ENCODE measurements at regions not wholly inside any gene's neighbourhood (a gene's known extent, or its start where the extent isn't known, plus 50 kb on each side); places are given as distances from the start of the nearest gene placed in this dataset.

- peaks cover 6% of the 10 kb centered on the region for H3K9me3 Mint-ChIP-seq
- H3K36me3 Mint-ChIP-seq, result no peaks in the 10 kb centered on the region
- ATAC-seq (no peak), DNase-seq (ENCODE audit: low spot score in 2 of 2) (no peak)
- no peak overlapping the region for H3K4me3 Mint-ChIP-seq
- no peak overlapping the region for H3K27ac Mint-ChIP-seq
- H3K4me1 Mint-ChIP-seq, result no peaks in the 10 kb centered on the region
Measured at GRCh38 chr5:175282611-175283225, 161.3 kb downstream of the DRD1 start.

DNA sequence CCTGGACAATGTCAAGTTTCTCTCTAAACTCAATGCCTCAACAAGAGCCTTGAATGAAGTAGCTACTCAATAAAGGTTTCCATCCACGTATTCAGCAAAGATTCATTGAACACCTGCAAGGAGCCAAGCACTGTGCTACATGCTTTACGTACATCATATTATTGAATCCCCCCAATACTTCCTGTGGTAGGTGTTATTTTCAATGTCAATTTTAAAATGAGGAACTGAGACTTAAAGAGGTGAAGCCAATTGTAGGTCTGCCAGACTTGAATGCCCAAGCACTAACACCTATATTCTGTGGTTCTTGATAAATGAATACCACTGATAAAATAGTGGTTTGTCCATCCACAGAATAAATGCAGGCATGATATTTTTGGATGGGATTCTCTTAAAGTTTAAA is 162.3 kb downstream of the DRD1 start:
- DNase-seq (ENCODE audit: low spot score in 2 of 2), result no peak
- Mint-ChIP-seq H3K9me3 (peaks cover 6% of the 10 kb centered on the region), H3K27ac (no peak overlapping the region), H3K36me3 (no peaks in the 10 kb centered on the region), H3K4me1 (no peaks in the 10 kb centered on the region), H3K4me3 (no peak overlapping the region)
- ATAC-seq, result no peak

DNA sequence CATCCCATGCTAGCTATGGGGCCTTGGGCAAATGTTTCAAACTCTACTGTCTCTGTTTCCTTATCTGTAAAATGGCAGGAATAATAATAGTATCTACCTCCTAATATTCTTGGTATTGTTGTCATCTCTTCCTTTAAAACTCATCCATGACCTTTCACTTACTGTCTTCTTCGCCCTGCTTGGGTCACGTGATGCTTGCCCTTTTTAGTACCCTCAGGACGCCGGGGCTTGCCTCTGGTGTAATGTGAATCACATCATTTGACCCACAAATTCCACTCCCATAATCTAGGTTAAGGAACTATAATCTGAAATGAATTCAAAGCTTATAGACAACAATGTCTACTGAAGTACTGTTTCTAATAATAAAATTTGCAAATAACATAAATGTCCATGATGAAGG is 162.7 kb downstream of the DRD1 start:
- Mint-ChIP-seq H3K4me1 (no peaks in the 10 kb centered on the region), H3K27ac (no peak overlapping the region), H3K36me3 (no peaks in the 10 kb centered on the region), H3K9me3 (peaks cover 6% of the 10 kb centered on the region), H3K4me3 (no peak overlapping the region)
- ATAC-seq, result no peak
- DNase-seq (ENCODE audit: low spot score in 2 of 2), result no peak

- no peak for ATAC-seq
- H3K4me1 Mint-ChIP-seq, result no peaks in the 10 kb centered on the region
- DNase-seq (ENCODE audit: low spot score in 2 of 2), result no peak
- no peaks in the 10 kb centered on the region for H3K36me3 Mint-ChIP-seq
- H3K4me3 Mint-ChIP-seq, result no peak overlapping the region
- H3K9me3 Mint-ChIP-seq, result peaks cover 6% of the 10 kb centered on the region
- no peak overlapping the region for H3K27ac Mint-ChIP-seq
Measured at GRCh38 chr5:175279506-175279905, 164.5 kb downstream of the DRD1 start.

DNA sequence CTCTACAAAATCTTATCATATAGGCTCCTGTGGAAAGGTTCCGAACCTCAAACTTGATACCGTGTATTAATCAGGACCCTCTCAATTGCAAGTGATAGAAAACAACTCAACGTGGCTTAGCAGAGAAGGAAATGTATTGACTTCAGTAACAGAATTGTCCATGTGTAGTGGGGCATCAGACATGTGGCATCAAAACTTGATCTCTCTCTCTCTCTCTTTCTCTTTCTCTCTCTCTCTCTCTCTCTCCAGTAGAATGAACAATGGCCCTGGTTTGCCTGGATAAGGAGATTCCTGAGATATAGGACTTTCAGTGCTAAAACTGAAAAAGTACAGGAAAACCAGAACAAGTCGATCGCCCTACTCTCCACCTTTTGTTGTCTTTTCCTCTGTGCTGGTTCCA is 168.2 kb downstream of the DRD1 start:
- Mint-ChIP-seq H3K27ac (no peak overlapping the region), H3K4me3 (no peak overlapping the region), H3K9me3 (peaks cover 4% of the 10 kb centered on the region), H3K4me1 (no peaks in the 10 kb centered on the region), H3K36me3 (no peaks in the 10 kb centered on the region)
- ATAC-seq, result no peak
- DNase-seq (ENCODE audit: low spot score in 2 of 2), result no peak

DNA sequence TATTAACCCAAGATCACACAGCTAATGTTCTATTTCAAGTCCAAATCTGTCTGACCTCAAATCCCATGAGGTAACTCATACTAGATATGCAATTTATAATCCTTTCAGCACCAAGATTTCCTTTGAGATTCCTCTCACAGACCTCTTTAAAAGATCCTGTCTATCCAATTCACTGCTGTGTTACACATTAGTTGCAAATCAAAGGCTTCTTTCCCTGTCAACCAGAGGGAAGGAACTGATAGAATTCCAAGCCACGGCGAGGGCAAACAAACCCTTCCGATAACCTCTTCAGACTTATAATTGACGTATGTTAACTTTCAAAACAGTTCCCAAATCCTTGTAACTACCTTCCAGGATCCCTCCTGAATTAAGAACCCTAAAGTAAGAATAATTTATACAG is 168.9 kb downstream of the DRD1 start:
- H3K27ac Mint-ChIP-seq, result no peak overlapping the region
- H3K4me3 Mint-ChIP-seq, result no peak overlapping the region
- no peaks in the 10 kb centered on the region for H3K36me3 Mint-ChIP-seq
- DNase-seq (ENCODE audit: low spot score in 2 of 2) (no peak), ATAC-seq (no peak)
- peaks cover 4% of the 10 kb centered on the region for H3K9me3 Mint-ChIP-seq
- H3K4me1 Mint-ChIP-seq, result no peaks in the 10 kb centered on the region

DNA sequence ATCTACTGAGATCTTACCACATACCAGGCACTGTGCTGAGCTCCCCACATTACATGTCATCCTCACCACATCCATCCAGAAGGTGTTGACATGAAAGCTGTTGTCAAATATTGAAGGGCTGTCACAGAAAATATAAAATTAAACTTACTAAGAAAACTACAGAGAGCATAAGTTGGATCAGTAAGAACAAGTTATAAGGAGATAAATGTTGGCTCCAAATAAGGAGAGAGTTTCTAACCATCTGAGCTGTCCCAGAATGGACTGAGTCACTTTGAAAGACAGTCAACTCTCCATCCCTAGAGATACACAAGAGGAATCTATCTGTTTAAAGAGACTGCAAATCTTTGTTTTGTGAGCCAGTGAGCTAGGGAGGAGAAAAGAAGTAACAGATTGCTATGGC is 169.8 kb downstream of the DRD1 start:
- ATAC-seq, result no peak
- H3K36me3 Mint-ChIP-seq, result no peaks in the 10 kb centered on the region

GRCh38 chr5:175264406-175264805 is 179.6 kb downstream of the DRD1 start:
- H3K4me3 Mint-ChIP-seq, result no peak overlapping the region
- H3K36me3 Mint-ChIP-seq, result no peaks in the 10 kb centered on the region
- ATAC-seq, result no peak
- peaks cover 5% of the 10 kb centered on the region for H3K9me3 Mint-ChIP-seq
- DNase-seq (ENCODE audit: low spot score in 2 of 2), result no peak
- H3K4me1 Mint-ChIP-seq, result no peaks in the 10 kb centered on the region
- H3K27ac Mint-ChIP-seq, result no peak overlapping the region

More for the DNA sequence above, 169.8 kb downstream of the DRD1 start:
- Mint-ChIP-seq H3K9me3 (peaks cover 4% of the 10 kb centered on the region), H3K27ac (no peak overlapping the region), H3K4me1 (no peaks in the 10 kb centered on the region), H3K4me3 (no peak overlapping the region)
- no peak for DNase-seq (ENCODE audit: low spot score in 2 of 2)

DNA sequence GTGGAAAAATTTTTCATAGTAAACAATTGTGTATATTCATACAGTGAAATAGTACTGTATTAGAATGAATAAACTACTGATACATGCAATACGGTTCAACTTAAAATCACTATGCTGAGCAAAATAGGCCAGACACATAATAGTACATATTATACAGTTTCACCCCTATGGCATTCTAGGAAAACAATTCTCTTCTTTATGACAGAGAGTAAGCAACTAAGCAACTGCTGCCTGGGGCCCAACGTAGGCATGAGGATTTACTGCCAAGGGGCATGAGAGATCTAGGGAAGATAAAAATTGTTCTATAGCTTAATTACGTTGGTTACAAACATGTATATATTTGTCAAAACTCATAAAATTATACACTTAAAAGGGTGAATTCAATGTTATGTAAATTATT is 180.2 kb downstream of the DRD1 start:
- Mint-ChIP-seq H3K36me3 (no peaks in the 10 kb centered on the region), H3K4me1 (no peaks in the 10 kb centered on the region), H3K9me3 (peaks cover 5% of the 10 kb centered on the region), H3K4me3 (no peak overlapping the region), H3K27ac (no peak overlapping the region)
- DNase-seq (ENCODE audit: low spot score in 2 of 2), result no peak
- ATAC-seq, result no peak

- DNase-seq (ENCODE audit: low spot score in 2 of 2) (no peak), ATAC-seq (no peak)
- Mint-ChIP-seq H3K9me3 (peaks cover 5% of the 10 kb centered on the region), H3K4me3 (no peak overlapping the region), H3K27ac (no peak overlapping the region), H3K4me1 (no peaks in the 10 kb centered on the region), H3K36me3 (no peaks in the 10 kb centered on the region)
Measured at GRCh38 chr5:175261526-175261925, 182.5 kb downstream of the DRD1 start.

DNA sequence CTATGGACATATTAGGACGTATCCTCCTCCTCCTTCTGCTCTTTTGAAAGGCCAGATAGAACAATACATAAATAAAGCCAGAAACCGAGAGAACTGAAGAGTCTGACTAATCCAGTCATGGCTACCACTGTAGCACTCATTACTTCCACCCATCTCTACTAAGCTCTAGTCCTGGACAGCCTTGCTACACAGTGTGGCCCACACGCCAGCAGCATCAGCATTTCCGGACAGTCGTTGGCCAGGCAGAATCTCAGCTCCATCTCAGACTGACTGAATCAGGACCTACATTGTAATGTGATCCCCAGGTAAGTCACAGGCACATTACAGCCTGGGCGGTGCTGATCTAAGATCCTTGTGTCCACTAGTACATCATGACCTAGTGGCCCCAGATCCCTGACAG is 182.9 kb downstream of the DRD1 start:
- H3K36me3 Mint-ChIP-seq, result no peaks in the 10 kb centered on the region
- no peak overlapping the region for H3K27ac Mint-ChIP-seq
- no peaks in the 10 kb centered on the region for H3K4me1 Mint-ChIP-seq
- peaks cover 5% of the 10 kb centered on the region for H3K9me3 Mint-ChIP-seq
- ATAC-seq (no peak), DNase-seq (ENCODE audit: low spot score in 2 of 2) (no peak)
- no peak overlapping the region for H3K4me3 Mint-ChIP-seq

GRCh38 chr5:175257847-175258194 is 186.2 kb downstream of the DRD1 start:
- no peaks in the 10 kb centered on the region for H3K36me3 Mint-ChIP-seq
- H3K4me3 Mint-ChIP-seq, result no peak overlapping the region
- H3K27ac Mint-ChIP-seq, result no peak overlapping the region
- DNase-seq (ENCODE audit: low spot score in 2 of 2) (no peak), ATAC-seq (peak; percentile 37)
- no peaks in the 10 kb centered on the region for H3K4me1 Mint-ChIP-seq
- H3K9me3 Mint-ChIP-seq, result peaks cover 5% of the 10 kb centered on the region

GRCh38 chr5:175257128-175257846 is 186.7 kb downstream of the DRD1 start:
- Mint-ChIP-seq H3K4me3 (no peak overlapping the region), H3K4me1 (no peaks in the 10 kb centered on the region), H3K27ac (no peak overlapping the region), H3K36me3 (no peaks in the 10 kb centered on the region), H3K9me3 (peaks cover 5% of the 10 kb centered on the region)
- ATAC-seq, result no peak
- no peak for DNase-seq (ENCODE audit: low spot score in 2 of 2)

DNA sequence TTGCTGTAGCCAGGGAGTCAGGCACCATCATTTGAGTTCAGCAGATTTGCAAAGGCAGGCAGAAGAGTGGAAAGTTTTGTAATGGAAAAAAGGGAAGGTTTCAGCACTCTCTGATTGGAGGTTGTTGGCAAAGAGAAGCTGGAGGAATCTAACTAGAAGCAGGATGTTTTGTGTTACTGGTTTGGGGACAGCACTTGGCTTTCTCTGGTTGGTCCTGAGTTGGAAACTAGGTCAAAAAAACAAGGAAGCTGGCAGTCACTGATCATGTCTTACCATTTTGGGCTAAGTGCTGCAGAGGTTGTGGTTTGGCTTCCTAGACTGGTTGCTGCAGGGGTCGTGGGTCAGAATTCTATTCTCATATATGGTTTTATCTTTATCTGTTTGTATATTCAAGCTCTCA is 189.8 kb downstream of the DRD1 start:
- Mint-ChIP-seq H3K4me3 (no peak overlapping the region), H3K4me1 (no peaks in the 10 kb centered on the region), H3K9me3 (no peaks in the 10 kb centered on the region), H3K36me3 (no peaks in the 10 kb centered on the region), H3K27ac (no peak overlapping the region)
- ATAC-seq (no peak), DNase-seq (ENCODE audit: low spot score in 2 of 2) (no peak)

- ATAC-seq, result no peak
- no peak overlapping the region for H3K27ac Mint-ChIP-seq
- H3K4me1 Mint-ChIP-seq, result no peaks in the 10 kb centered on the region
- no peak for DNase-seq (ENCODE audit: low spot score in 2 of 2)
- H3K4me3 Mint-ChIP-seq, result no peak overlapping the region
- no peaks in the 10 kb centered on the region for H3K36me3 Mint-ChIP-seq
- H3K9me3 Mint-ChIP-seq, result no peaks in the 10 kb centered on the region
Measured at GRCh38 chr5:175253597-175253996, 190.4 kb downstream of the DRD1 start.

DNA sequence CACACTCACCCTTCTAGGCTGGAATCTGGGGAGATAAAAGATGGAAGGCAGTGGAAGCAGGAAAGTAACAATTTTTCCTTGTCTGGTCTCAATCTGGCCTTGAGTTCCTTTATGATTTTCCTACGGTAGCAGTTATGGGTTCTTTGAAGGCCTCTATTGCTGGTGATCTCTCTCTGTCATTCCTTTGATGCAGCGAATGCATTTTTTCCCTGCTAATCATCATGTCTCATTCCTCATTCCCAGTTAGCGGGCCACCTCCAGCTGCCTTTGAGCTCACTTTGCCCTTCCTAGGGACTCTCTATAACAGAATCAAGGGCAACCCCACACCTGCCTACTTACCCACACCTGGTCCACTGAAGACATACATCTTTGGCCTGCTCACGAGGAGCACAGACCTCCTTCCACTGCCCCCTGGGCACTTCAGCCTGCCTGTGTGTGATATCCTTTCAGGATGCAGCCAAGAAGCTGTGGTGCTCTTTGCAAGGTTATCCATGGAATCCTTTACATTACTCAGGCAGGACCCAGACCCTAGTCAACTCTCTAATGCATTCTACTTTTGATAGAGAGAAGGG is 191.7 kb downstream of the DRD1 start:
- Mint-ChIP-seq H3K36me3 (no peaks in the 10 kb centered on the region), H3K4me1 (no peaks in the 10 kb centered on the region), H3K4me3 (no peak overlapping the region), H3K9me3 (no peaks in the 10 kb centered on the region), H3K27ac (no peak overlapping the region)
- no peak for ATAC-seq
- no peak for DNase-seq (ENCODE audit: low spot score in 2 of 2)

Measured in stimulated activated effector memory CD8-positive, alpha-beta T cell treated with anti-CD3 and anti-CD28 coated beads, Interleukin-12 subunit alpha, Interleukin-12 subunit beta, amount 100 ng/mL, for 72 hours (primary cell).